ENCODE measurements at regions not wholly inside any gene's neighbourhood (a gene's known extent, or its start where the extent isn't known, plus 50 kb on each side); places are given as distances from the start of the nearest gene placed in this dataset.
A peak's percentile ranks its signal among the peaks of the same experiment; 100 is the strongest.

GRCh38 chr2:203789618-203790017 lies 78.0 kb upstream of the CTLA4 start:
- no peak for DNase-seq (ENCODE audit: low spot score)

DNA sequence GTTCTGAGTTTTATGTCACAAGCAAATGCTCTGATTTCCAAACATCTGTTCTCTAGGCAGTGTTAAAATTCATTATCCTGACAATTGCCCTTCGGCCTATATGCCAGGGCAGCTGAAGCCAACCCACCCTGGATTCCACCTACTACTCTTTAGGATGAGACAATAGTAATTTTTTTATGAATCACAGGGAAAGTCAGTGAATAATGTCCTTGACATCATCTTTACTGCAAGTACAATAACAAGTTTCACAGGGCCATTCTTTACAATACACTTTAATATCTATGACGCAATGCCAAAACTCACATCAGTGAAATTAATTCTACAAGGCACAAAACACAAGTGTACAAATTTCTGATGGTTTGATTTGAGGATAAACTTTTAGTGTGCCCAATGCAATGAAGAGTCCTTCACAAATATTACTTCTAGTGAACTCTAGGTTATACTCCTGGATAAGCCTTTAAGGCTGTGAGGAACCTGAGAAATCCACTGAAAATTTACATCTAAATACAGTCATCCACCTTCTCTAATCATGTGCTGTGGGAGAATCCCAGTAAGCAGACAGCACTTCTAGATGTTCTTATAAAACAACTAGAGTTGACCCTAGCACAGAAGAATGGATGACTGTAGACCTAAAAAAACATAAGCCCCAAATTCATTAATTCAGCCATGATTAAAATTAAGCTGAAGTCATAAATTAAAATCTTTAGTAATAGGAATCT lies 77.3 kb upstream of the CTLA4 start:
- no peak for DNase-seq (ENCODE audit: low spot score)

GRCh38 chr2:203796248-203797010 lies 71.1 kb upstream of the CTLA4 start:
- no peak for DNase-seq (ENCODE audit: low spot score)

- no peak for DNase-seq (ENCODE audit: low spot score)
Measured at GRCh38 chr2:203797276-203797675, 70.3 kb upstream of the CTLA4 start.

DNA sequence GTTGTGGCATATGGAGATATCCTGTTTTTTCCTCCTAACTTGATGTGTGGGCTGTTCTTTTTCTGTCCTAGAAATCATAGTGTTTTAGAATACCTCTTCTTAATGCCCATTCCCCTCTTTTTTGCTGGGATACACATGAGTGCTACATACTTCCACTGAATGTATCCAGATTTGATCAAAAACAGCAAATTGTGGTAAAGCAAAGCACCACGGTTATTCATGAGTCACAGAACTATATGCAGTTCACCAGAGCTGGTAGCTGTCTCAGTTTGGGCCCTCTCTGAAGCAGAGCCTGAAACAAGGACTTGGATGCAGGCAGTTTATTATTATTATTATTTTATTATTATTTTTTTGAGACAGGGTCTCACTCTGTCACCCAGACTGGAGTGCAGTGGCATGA lies 69.9 kb upstream of the CTLA4 start:
- no peak for DNase-seq (ENCODE audit: low spot score)

DNA sequence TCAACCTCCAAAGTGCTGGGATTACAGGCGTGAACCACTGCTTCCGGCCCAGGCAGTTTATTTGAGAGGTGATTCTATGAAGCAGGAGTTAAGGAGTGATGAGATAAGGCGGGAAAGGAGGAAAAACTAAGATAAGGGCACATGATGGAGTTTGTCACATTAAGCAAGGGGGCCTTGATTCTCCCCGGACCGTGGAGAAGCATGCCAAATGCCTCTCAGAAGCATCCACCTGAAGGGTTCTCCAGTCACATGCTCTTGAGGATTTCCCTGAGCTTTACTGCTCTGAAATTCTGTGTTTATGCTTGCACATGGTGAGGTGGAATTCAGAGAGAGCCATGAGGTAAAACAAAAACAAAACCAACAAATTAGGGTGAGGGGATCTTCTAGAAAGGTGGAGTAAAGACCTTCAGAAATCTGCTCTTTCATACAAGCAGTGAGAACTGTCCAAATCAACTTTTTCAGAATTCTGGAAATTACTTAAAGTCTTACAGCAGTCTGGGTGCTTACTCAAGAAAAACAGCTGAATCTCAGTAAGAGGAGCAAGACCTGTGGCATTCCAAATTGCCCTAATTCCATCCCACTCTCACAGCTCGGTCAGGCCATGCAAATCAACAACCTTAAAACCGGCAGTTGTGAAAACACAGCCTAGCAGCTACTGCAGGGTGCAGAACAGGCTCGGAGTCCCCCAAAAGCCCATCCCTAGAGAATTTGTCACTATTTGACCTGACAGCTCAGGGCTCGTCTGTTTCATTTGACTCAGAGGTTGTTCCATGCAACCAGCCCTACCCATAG lies 69.1 kb upstream of the CTLA4 start:
- DNase-seq (ENCODE audit: low spot score) = no peak

DNA sequence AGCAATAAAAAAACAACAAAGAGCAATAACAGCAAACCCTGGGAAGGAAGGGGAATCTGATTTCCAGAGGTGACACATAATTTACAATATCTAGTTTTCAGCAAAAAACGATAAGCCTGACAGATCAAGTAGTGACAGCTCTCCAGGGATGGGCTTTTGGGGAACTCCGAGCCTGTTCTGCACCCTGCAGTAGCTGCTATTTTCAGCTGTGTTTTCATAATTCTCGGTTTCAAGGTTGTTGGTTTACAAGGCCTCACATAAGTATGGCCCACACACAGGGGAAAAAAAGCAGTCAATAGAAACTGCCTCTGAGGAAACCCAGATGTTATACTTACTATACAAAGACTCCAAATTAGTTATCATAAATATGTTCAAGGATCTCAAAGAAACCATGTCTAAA lies 67.7 kb upstream of the CTLA4 start:
- DNase-seq (ENCODE audit: low spot score) = no peak

- DNase-seq (ENCODE audit: low spot score) = no peak
Measured at GRCh38 chr2:203800783-203801182, 66.8 kb upstream of the CTLA4 start.

GRCh38 chr2:203802342-203803052 lies 65.1 kb upstream of the CTLA4 start:
- DNase-seq (ENCODE audit: low spot score) = no peak

DNA sequence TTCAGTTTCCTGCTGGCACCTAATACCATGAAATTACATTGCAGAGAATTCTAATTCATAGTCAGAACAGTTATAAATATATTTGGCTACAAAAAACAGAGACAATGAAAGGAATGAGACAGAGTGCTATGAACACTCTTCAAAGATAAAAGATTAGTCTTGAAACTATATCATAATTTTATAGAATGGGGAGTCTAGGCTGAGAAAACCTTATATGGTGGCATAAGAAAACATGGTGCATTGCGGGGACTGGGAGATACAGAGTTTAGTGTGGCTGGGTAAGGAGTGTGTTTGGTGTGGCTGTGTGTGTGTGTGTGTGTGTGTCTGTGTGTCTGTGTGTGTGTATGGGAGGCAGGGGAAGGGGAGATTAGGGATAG lies 64.5 kb upstream of the CTLA4 start:
- no peak for DNase-seq (ENCODE audit: low spot score)

DNA sequence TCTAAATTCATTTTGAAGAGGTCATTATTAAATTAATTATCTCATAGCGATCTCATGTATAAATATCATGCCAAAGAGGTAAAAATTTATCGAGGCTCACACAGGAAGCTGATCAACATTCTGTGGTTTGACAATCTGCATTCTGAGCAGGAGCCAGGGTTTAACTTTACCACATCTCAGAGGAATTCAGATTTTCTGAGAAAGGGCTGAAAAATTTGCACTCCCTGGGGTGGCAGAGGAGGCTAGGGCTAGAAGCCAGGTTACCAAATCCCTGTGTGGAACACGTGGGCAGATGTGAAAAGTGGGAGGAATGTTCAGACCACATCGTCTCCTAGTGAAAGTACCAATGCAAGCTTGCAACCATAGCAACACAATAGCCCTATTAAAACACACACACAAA lies 63.5 kb upstream of the CTLA4 start:
- DNase-seq (ENCODE audit: low spot score) = no peak

GRCh38 chr2:203804764-203805485 lies 62.6 kb upstream of the CTLA4 start:
- no peak for DNase-seq (ENCODE audit: low spot score)

GRCh38 chr2:203805486-203805838 lies 62.1 kb upstream of the CTLA4 start:
- no peak for DNase-seq (ENCODE audit: low spot score)

GRCh38 chr2:203806761-203807160 lies 60.8 kb upstream of the CTLA4 start:
- no peak for DNase-seq (ENCODE audit: low spot score)

- peak; percentile 75 for DNase-seq (ENCODE audit: low spot score)
Measured at GRCh38 chr2:203808046-203808750, 59.4 kb upstream of the CTLA4 start.

GRCh38 chr2:203809084-203809521 lies 58.5 kb upstream of the CTLA4 start:
- no peak for DNase-seq (ENCODE audit: low spot score)

DNA sequence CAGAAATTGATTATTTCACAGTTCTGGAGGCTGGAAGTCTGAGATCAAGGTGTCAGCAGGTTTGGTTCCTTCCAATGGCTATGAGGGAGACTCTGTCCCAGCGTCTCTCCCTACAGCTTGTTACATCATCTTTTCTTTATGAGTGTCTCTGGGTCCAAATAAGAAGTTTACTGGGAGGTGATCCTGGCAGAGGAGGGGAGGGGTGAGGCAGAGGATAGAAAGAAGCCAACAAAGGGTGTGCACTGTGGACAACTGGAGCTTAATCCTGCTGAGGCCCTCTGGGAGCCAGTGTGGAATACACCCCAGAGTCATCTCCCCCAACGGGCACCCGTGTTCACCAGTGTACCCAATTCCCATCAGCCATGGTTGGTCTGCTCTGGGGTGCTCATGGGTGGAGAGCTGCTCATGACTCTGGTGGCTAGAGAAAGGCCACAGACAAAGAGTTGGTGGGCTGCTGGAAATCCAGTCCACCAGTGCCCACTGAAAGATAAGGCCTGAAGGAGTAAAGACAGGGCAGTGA lies 57.5 kb upstream of the CTLA4 start:
- DNase-seq (ENCODE audit: low spot score) = no peak

DNA sequence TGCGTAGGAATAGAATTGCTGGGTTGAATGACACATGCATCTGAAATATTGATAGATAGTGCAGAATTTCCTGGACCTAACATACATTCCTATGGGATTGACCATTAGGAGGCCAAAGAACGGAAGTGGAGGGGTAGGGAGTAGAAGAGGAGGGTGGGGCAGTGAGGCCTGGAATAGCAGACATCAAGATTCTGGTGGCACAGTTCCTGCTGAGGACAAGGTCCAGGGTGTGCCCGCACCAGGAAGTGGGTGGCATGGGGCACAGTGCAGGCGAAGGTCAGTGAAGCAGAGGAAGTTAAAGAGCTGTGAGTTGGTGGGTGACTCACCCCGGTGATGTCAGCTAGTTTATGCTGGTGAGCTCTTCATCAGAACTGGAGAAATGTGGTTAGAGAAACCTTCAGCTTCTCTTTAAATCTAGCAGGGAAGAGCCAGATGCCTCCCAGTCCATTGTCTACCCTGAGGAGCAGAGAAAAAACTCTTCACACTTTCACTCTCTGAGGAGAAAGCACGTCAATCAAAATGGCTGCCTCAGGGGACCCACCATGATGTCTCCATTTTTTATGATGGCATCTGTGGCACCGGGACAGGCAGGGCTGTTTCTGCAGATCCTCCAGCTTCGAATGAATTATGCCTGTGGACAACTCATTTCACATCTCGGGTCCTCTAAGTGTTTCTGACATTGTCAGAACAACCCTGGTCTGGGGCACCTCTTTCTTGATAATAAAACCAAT lies 55.9 kb upstream of the CTLA4 start:
- DNase-seq (ENCODE audit: low spot score) = no peak

Measured in SK-N-DZ (cell line).